ENCODE measurements at regions not wholly inside any gene's neighbourhood (a gene's known extent, or its start where the extent isn't known, plus 50 kb on each side); places are given as distances from the start of the nearest gene placed in this dataset.

- intact Hi-C loops (cut with DNase I; ENCODE audit: low total_unique reads): no loop called here
- H3K4me3 ChIP-seq (ENCODE audit: low read depth, poor library complexity, severe bottlenecking): no peak overlapping the region
- no peak for TF ChIP-seq POLR2A (IDR thresholded peaks at IDR 0.05)
- TF ChIP-seq CTCF (IDR thresholded peaks at IDR 0.05): no peak
- WGBS, 2 donors: 69% methylated on average over 7 of the region's 7 CpGs
- DNase-seq (ENCODE audit: low spot score in 2 of 2): no peak
These were observed 55.4 kb downstream of the XCL1 start for GRCh38 chr1:168631671-168632400.

- no peak for DNase-seq (ENCODE audit: low spot score in 2 of 2)
- TF ChIP-seq POLR2A (IDR thresholded peaks at IDR 0.05) (no peak), CTCF (IDR thresholded peaks at IDR 0.05) (no peak)
- intact Hi-C loops (cut with DNase I; ENCODE audit: low total_unique reads): no loop called here
- no peak overlapping the region for H3K4me3 ChIP-seq (ENCODE audit: low read depth, poor library complexity, severe bottlenecking)
- 72 to 81% methylated on average over 3 of the region's 3 CpGs for WGBS, 2 donors
These were observed 58.6 kb downstream of the XCL1 start for GRCh38 chr1:168634951-168635532.

- H3K4me3 ChIP-seq (ENCODE audit: low read depth, poor library complexity, severe bottlenecking): no peak overlapping the region
- 19 to 41% methylated on average over 1 of the region's 1 CpG for WGBS, 2 donors
- TF ChIP-seq POLR2A (IDR thresholded peaks at IDR 0.05) (no peak), CTCF (IDR thresholded peaks at IDR 0.05) (no peak)
- no peak for DNase-seq (ENCODE audit: low spot score in 2 of 2)
- intact Hi-C loops (cut with DNase I; ENCODE audit: low total_unique reads): no loop called here
These were observed 59.8 kb downstream of the XCL1 start for GRCh38 chr1:168636200-168636599.

- DNase-seq (ENCODE audit: low spot score in 2 of 2): peak in 1 of 2 donors; percentile 60
- 10 to 20% methylated on average over 1 of the region's 1 CpG for WGBS, 2 donors
- no peak overlapping the region for H3K4me3 ChIP-seq (ENCODE audit: low read depth, poor library complexity, severe bottlenecking)
- TF ChIP-seq POLR2A (IDR thresholded peaks at IDR 0.05) (no peak), CTCF (IDR thresholded peaks at IDR 0.05) (no peak)
- intact Hi-C loops (cut with DNase I; ENCODE audit: low total_unique reads): no loop called here
These were observed 60.3 kb downstream of the XCL1 start for GRCh38 chr1:168636642-168637111.

GRCh38 chr1:168637350-168637991 is 61.1 kb downstream of the XCL1 start:
- intact Hi-C loops (cut with DNase I; ENCODE audit: low total_unique reads): no loop called here
- WGBS, 2 donors: 85 to 86% methylated on average over 5 of the region's 5 CpGs
- DNase-seq (ENCODE audit: low spot score in 2 of 2): no peak
- no peak overlapping the region for H3K4me3 ChIP-seq (ENCODE audit: low read depth, poor library complexity, severe bottlenecking)
- no peak for TF ChIP-seq CTCF (IDR thresholded peaks at IDR 0.05)
- no peak for TF ChIP-seq POLR2A (IDR thresholded peaks at IDR 0.05)

All from lower leg skin (tissue), 4 donors.